Heart left ventricle (tissue), 13 donors: ENCODE measurements at regions not wholly inside any gene's neighbourhood (a gene's known extent, or its start where the extent isn't known, plus 50 kb on each side); places are given as distances from the start of the nearest gene placed in this dataset.

Source experiments
- CTCF ChIP-seq, 12 donors: fragments of 200-600 bp; sonication (generic) in 4 of 12; IDR thresholded peaks; one replicate each; pipeline versions ENCODE4 v1.5.0 to v1.8.0; 2018 to 2022; ENCODE audit warnings: antibody characterized with exemption in 12 of 12, mild to moderate bottlenecking in 5 of 12
- POLR2A ChIP-seq, 2 donors: fragments of 450-650 bp; IDR thresholded peaks; one replicate each; pipeline ENCODE4 v1.6.1; 2017; ENCODE audit warnings: antibody characterized with exemption in 2 of 2, mild to moderate bottlenecking in 2 of 2, moderate library complexity in 2 of 2
- donor health status: ischemic (EF 13 %, LVEDD 7.1; RV severe dilation, severe dysfunction).
- donor health status: DM: no; HTN: yes; CAD: no.
- donor health status: DM: no; HTN: no; CAD: no.
- donor health status: ischemic (EF 25% LVEDD 6.9; RV normal size, moderate dysfunction).
- donor health status: ischemic (EF 25% LVEDD 5.7; RV mildly dilated, moderate dysfunction).
- donor health status: ischemic (EF 35%, LVEDD 5.7; RV mildly dilated, moderate dysfunction).
- donor health status: nonischemic (EF 11% LVEDD 7.7; RV severe dilation, severe dysfunction).
- donor health status: DM: yes; HTN: yes; CAD: no.
- donor health status: PGD.
- donor health status: ischemic (EF 29% LVEDD 5.4; RV normal size, mild dysfunction).
- donor health status: nonischemic (EF 23%, LVEDD 6.1; RV moderate dilation, normal function).

DNA sequence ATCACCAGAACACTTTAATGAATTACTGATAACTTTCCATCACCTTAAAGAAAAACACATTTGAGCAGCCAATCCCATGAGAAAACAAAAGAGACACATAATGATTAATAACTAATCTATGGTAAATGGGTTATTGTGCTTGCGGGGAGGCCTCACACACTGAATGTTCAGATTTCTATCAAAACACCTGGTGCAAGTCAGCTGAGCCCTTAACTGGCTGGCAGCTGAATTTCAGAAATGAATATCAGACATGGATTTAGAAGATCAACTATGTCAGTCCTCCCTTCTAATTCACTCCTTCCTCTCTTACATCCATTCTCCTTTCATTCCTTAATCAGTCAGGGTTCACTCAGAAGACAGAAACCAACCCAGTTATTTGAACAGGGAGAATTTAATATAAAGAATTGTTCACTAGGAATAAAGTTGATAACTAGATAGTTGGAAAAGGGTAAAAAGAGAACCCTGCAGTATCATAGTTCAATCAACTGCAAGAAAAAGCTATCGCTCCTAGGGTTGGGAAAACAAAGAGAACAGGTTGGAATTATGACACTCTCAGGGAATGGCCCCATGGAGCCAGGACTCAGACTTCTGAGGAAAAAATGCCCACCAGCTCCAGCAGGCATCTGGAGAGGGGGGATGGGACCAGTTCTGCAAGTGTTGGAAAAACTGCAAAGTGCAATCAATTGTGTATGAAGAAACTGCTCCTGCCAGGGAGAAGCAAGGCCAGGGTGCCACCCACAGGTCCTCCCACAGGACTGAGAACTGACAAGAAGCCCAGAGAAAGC, 577.1 kb upstream of the CDH5 start:
- TF ChIP-seq CTCF (IDR thresholded peaks at IDR 0.05), result no peak
- TF ChIP-seq POLR2A (IDR thresholded peaks at IDR 0.05), result no peak
